ENCODE measurements at regions not wholly inside any gene's neighbourhood (a gene's known extent, or its start where the extent isn't known, plus 50 kb on each side); places are given as distances from the start of the nearest gene placed in this dataset.
A peak's percentile ranks its signal among the peaks of the same experiment; 100 is the strongest.
"Not testable (repeated sequence)": the region's sequence is repeated elsewhere in the genome, so short reads cannot be mapped to it uniquely, and the experiment has no call there.

GRCh38 chr21:35468991-35469390 is 419.9 kb upstream of the RUNX1 start:
- Mint-ChIP-seq H3K36me3 (no peaks in the 10 kb centered on the region), H3K27me3 (peaks cover 16% of the 10 kb centered on the region), H3K9me3 (peaks cover 18% of the 10 kb centered on the region), H3K4me1 (no peaks in the 10 kb centered on the region), H3K27ac (no peak overlapping the region), H3K4me3 (no peak overlapping the region)
- ATAC-seq: no peak

GRCh38 chr21:35467566-35467965 is 418.5 kb upstream of the RUNX1 start:
- Mint-ChIP-seq H3K4me1 (no peaks in the 10 kb centered on the region), H3K9me3 (peaks cover 18% of the 10 kb centered on the region), H3K27me3 (peaks cover 4% of the 10 kb centered on the region), H3K36me3 (no peaks in the 10 kb centered on the region), H3K27ac (no peak overlapping the region), H3K4me3 (no peak overlapping the region)
- ATAC-seq: no peak

GRCh38 chr21:35466681-35467080 is 417.6 kb upstream of the RUNX1 start:
- H3K9me3 Mint-ChIP-seq: peaks cover 18% of the 10 kb centered on the region
- not testable (repeated sequence) for H3K4me1 Mint-ChIP-seq, ATAC-seq, H3K36me3 Mint-ChIP-seq, H3K27ac Mint-ChIP-seq, H3K27me3 Mint-ChIP-seq, H3K4me3 Mint-ChIP-seq

GRCh38 chr21:35465741-35466140 is 416.6 kb upstream of the RUNX1 start:
- Mint-ChIP-seq H3K27me3 (no peaks in the 10 kb centered on the region), H3K4me3 (no peak overlapping the region), H3K9me3 (peaks cover 18% of the 10 kb centered on the region), H3K27ac (no peak overlapping the region), H3K4me1 (no peaks in the 10 kb centered on the region), H3K36me3 (no peaks in the 10 kb centered on the region)
- ATAC-seq: no peak

- Mint-ChIP-seq H3K36me3 (no peaks in the 10 kb centered on the region), H3K4me3 (no peak overlapping the region), H3K27ac (no peak overlapping the region), H3K4me1 (no peaks in the 10 kb centered on the region), H3K27me3 (no peaks in the 10 kb centered on the region), H3K9me3 (peaks cover 9% of the 10 kb centered on the region)
- ATAC-seq: no peak
Measured at GRCh38 chr21:35461700-35462099, 412.6 kb upstream of the RUNX1 start.

- no peaks in the 10 kb centered on the region for H3K4me1 Mint-ChIP-seq
- no peak overlapping the region for H3K4me3 Mint-ChIP-seq
- H3K27ac Mint-ChIP-seq: no peak overlapping the region
- no peaks in the 10 kb centered on the region for H3K36me3 Mint-ChIP-seq
- no peaks in the 10 kb centered on the region for H3K9me3 Mint-ChIP-seq
- ATAC-seq: no peak
- H3K27me3 Mint-ChIP-seq: no peaks in the 10 kb centered on the region
Measured at GRCh38 chr21:35460441-35460840, 411.3 kb upstream of the RUNX1 start.

GRCh38 chr21:35458405-35458804 is 409.3 kb upstream of the RUNX1 start:
- Mint-ChIP-seq H3K9me3 (no peaks in the 10 kb centered on the region), H3K27ac (no peak overlapping the region), H3K36me3 (no peaks in the 10 kb centered on the region), H3K27me3 (no peaks in the 10 kb centered on the region), H3K4me3 (no peak overlapping the region), H3K4me1 (no peaks in the 10 kb centered on the region)
- no peak for ATAC-seq

- Mint-ChIP-seq H3K4me3 (no peak overlapping the region), H3K27ac (no peak overlapping the region), H3K4me1 (peaks cover 9% of the 10 kb centered on the region), H3K36me3 (peaks cover 1% of the 10 kb centered on the region), H3K9me3 (peaks cover under 1% of the 10 kb centered on the region), H3K27me3 (no peaks in the 10 kb centered on the region)
- ATAC-seq: no peak
Measured at GRCh38 chr21:35457097-35457804, 408.1 kb upstream of the RUNX1 start.

DNA sequence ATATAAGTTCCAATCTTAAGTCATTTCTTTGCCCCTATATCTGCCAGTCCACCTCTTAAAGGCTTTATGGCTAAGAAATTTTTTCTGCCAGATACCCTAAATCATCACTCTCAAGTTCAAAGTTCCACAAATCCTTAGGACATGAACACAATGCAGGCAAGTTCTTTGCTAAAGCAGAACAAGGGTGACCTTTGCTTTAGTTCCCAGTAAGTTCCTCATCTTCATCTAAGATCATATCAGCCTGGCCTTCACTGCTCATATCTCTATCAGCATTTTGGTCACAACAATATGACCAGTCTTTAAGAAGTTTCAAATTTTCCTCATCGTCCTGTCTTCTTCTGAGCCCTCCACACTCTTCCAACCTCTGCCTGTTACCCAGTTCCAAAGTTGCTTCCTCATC is 402.2 kb upstream of the RUNX1 start:
- no peak for ATAC-seq
- peaks cover 13% of the 10 kb centered on the region for H3K4me1 Mint-ChIP-seq
- H3K27ac Mint-ChIP-seq: no peak overlapping the region

GRCh38 chr21:35450830-35451229 is 401.7 kb upstream of the RUNX1 start:
- H3K4me1 Mint-ChIP-seq: peaks cover 13% of the 10 kb centered on the region
- H3K27me3 Mint-ChIP-seq: no peaks in the 10 kb centered on the region
- H3K27ac Mint-ChIP-seq: no peak overlapping the region
- no peak overlapping the region for H3K4me3 Mint-ChIP-seq
- H3K36me3 Mint-ChIP-seq: peaks cover 17% of the 10 kb centered on the region
- ATAC-seq: no peak
- H3K9me3 Mint-ChIP-seq: peaks cover 19% of the 10 kb centered on the region

More for the DNA sequence above, 402.2 kb upstream of the RUNX1 start:
- no peaks in the 10 kb centered on the region for H3K27me3 Mint-ChIP-seq
- H3K36me3 Mint-ChIP-seq: peaks cover 17% of the 10 kb centered on the region
- H3K4me3 Mint-ChIP-seq: no peak overlapping the region
- H3K9me3 Mint-ChIP-seq: peaks cover 19% of the 10 kb centered on the region

GRCh38 chr21:35449846-35450245 is 400.7 kb upstream of the RUNX1 start:
- ATAC-seq: no peak
- Mint-ChIP-seq H3K9me3 (peaks cover 19% of the 10 kb centered on the region), H3K4me1 (peaks cover 18% of the 10 kb centered on the region), H3K4me3 (no peak overlapping the region), H3K27ac (no peak overlapping the region), H3K36me3 (peaks cover 17% of the 10 kb centered on the region), H3K27me3 (no peaks in the 10 kb centered on the region)

DNA sequence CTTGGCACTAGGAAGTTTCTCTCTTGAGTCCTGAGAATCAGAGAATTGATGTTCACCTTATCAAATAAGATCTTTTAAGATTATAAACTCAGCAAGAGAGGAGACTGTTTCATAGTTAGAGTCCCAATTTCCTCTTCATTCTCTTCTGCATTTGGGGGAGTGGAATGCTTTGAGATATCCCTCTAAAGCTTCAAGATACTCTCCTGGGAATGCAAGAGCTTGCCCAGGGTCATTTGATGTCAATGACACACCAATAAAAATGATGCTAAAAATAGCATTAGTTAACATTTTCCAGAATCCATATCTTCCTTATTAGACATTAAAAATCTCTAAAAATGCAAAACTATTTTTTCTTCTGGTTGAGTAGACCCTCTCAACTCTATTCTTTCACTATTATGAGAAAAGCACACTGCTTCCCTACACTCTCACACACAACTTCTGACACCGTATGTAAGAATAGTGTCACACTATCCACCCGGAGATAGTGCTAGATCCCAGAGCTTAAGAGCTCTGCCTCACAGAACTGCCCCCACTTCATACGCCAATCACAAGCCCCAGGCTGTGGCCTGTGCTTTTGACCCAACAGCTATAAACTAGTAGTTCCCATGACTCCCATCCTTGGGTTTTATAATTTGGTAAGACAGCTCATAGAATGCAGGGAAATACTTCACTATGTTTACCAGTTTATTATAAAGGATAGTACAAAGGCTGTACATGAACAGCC is 399.9 kb upstream of the RUNX1 start:
- H3K4me3 Mint-ChIP-seq: no peak overlapping the region
- H3K9me3 Mint-ChIP-seq: peaks cover 19% of the 10 kb centered on the region
- H3K27ac Mint-ChIP-seq: no peak overlapping the region
- no peak for ATAC-seq
- H3K4me1 Mint-ChIP-seq: peaks cover 18% of the 10 kb centered on the region
- H3K36me3 Mint-ChIP-seq: peaks cover 17% of the 10 kb centered on the region
- H3K27me3 Mint-ChIP-seq: no peaks in the 10 kb centered on the region

DNA sequence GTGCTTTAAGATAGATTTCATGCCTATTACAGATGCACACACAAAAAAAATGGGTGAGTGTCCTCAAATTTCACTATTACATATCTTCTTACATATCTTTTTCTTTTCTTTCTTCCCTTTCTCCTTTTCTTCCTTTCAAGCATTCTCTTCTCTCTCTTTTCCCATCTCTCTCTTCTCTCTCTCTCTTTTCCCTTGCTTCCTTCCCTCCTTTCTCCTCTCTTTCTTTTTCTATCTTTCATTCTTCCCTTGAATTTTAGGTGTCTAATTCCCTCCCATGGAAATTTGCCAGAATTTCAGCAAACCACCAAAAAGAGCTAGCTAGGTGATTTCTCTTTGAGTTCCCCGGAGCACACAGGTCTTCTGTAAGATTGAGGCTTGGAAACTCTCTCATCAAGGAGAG is 395.3 kb upstream of the RUNX1 start:
- Mint-ChIP-seq H3K27ac (no peak overlapping the region), H3K4me3 (no peak overlapping the region), H3K36me3 (no peaks in the 10 kb centered on the region), H3K4me1 (peaks cover 13% of the 10 kb centered on the region), H3K27me3 (no peaks in the 10 kb centered on the region), H3K9me3 (no peaks in the 10 kb centered on the region)
- no peak for ATAC-seq

DNA sequence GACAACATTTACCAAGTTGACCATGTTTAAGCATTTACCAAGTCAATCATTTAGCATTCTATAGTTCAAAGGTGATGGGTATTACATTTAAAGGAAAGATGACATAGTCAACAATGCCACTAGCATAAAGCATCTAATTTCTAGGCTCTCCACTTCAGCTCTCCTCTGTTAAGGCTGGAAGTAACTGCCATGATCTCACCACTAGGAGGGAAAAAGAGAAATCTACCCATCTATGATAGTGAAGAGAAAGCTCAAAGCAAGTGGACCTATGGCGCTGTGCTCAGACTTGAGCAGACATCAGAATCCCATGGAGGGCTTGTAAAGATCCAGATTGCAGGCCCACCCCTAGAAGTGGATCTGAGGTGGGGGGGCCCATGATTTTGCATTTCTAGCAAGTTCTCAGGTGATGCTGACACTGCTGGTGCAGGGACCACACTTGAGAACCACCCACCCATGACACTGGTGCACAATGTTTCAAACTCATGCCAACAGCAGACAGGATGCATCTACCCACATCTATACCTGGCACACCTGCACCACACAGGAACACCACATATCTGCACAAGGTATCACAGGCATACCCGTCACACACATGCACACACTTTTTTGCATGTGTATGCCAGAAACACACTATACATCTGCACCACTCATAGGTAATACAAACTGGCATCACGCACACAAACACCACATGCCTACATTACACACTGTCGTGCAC is 392.9 kb upstream of the RUNX1 start:
- H3K4me3 Mint-ChIP-seq: no peak overlapping the region
- peaks cover 30% of the 10 kb centered on the region for H3K4me1 Mint-ChIP-seq
- ATAC-seq: no peak
- H3K9me3 Mint-ChIP-seq: no peaks in the 10 kb centered on the region
- H3K27me3 Mint-ChIP-seq: no peaks in the 10 kb centered on the region
- H3K27ac Mint-ChIP-seq: no peak overlapping the region
- H3K36me3 Mint-ChIP-seq: no peaks in the 10 kb centered on the region

GRCh38 chr21:35438643-35439404 is 389.7 kb upstream of the RUNX1 start:
- Mint-ChIP-seq H3K27ac (peak overlapping the region; percentile 79), H3K36me3 (peaks cover 6% of the 10 kb centered on the region), H3K9me3 (peaks cover 5% of the 10 kb centered on the region), H3K4me3 (peak overlapping the region; percentile 74), H3K27me3 (no peaks in the 10 kb centered on the region), H3K4me1 (peaks cover 24% of the 10 kb centered on the region)
- peak; percentile 98 for ATAC-seq

All from stimulated activated memory B cell treated with anti-CD40 and anti-IgM and Interleukin-4, amounts not matched to agents 10 μg/mL and 1 μg/mL and 100 μg/mL, for 72 hours (primary cell).